GM23248 (cell line): ENCODE measurements at regions not wholly inside any gene's neighbourhood (a gene's known extent, or its start where the extent isn't known, plus 50 kb on each side); places are given as distances from the start of the nearest gene placed in this dataset.

Experiments used
- EZH2 ChIP-seq: fragments of 200-600 bp; sonication (generic); IDR thresholded peaks from 2 replicates; pipeline ENCODE4 v1.6.1; 2018; ENCODE audit warnings: antibody characterized with exemption, mild to moderate bottlenecking; ENCODE audit not compliant: insufficient read depth, poor library complexity, severe bottlenecking
- EZH2phosphoT487 ChIP-seq: fragments of 200-600 bp; sonication (generic); IDR thresholded peaks from 2 replicates; pipeline ENCODE4 v1.6.1; 2018; ENCODE audit warnings: antibody characterized with exemption, moderate library complexity, mild to moderate bottlenecking, low read depth; ENCODE audit not compliant: insufficient read depth

DNA sequence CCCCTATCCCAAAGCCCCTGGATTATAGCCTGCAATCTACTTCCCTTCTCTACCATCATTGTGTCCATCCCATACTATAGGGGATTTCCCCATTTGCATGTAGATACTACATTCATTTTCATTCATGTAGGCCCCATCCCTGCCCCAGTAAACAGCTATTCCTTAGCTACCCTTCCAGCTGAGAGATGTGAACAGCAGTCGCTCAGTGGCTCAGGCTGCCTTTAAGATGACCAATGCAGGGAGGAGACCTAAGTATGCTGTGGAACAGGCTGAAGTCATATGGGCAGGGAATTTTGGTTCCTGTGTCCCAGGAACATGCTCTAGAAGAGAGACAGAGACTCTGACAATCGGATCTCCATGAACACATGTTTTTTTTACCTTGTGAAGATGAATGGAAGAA, 481.2 kb upstream of the SYT1 start:
- TF ChIP-seq EZH2phosphoT487, result no peak
- no peak for TF ChIP-seq EZH2
